HEK293 (cell line): ENCODE measurements at regions not wholly inside any gene's neighbourhood (a gene's known extent, or its start where the extent isn't known, plus 50 kb on each side); places are given as distances from the start of the nearest gene placed in this dataset.

Source experiments
- CTCF ChIP-seq: fragments of 450-650 bp; formaldehyde crosslinking; IDR thresholded peaks from 2 replicates; pipeline ENCODE4 v1.5.1; 2016; ENCODE audit warnings: missing biosample characterization, missing genetic modification characterization
- KLF9 ChIP-seq: fragments of 450-650 bp; formaldehyde crosslinking; IDR thresholded peaks from 2 replicates; pipeline ENCODE4 v1.5.1; 2016; ENCODE audit warnings: missing biosample characterization, missing genetic modification characterization, low read depth
- RBAK ChIP-seq: fragments of 450-650 bp; formaldehyde crosslinking; IDR thresholded peaks from 2 replicates; pipeline ENCODE4 v1.5.1; 2016; ENCODE audit warnings: missing biosample characterization, missing genetic modification characterization
- TRIM28 ChIP-seq: IDR thresholded peaks from 2 replicates; pipeline ENCODE4 v1.6.1; 2011; ENCODE audit warnings: low read length, control low read depth, borderline replicate concordance
- YY2 ChIP-seq: fragments of 450-650 bp; formaldehyde crosslinking; IDR thresholded peaks from 2 replicates; pipeline ENCODE4 v1.5.1; 2016; ENCODE audit warnings: missing biosample characterization, missing genetic modification characterization
- ZEB2 ChIP-seq: fragments of 450-650 bp; formaldehyde crosslinking; IDR thresholded peaks from 2 replicates; pipeline ENCODE4 v1.5.1; 2016; ENCODE audit warnings: missing biosample characterization, missing genetic modification characterization
- ZNF121 ChIP-seq: fragments of 450-650 bp; formaldehyde crosslinking; IDR thresholded peaks from 2 replicates; pipeline ENCODE4 v1.5.1; 2016; ENCODE audit warnings: missing biosample characterization, missing genetic modification characterization
- ZNF133 ChIP-seq: fragments of 450-650 bp; formaldehyde crosslinking; IDR thresholded peaks from 2 replicates; pipeline ENCODE4 v1.5.1; 2016; ENCODE audit warnings: missing biosample characterization, missing genetic modification characterization
- ZNF274 ChIP-seq, 2 experiments: fragments of 200-500 bp in 1 of 2; fragments of 450-650 bp in 1 of 2; sonication (Bioruptor generic) in 1 of 2; formaldehyde crosslinking in 1 of 2; IDR thresholded peaks; 2 replicates each; pipeline versions ENCODE4 v1.5.1 to v1.6.1; 2014 to 2016; ENCODE audit warnings: borderline replicate concordance in 1 of 2, inconsistent platforms in 1 of 2, low read length in 1 of 2, missing biosample characterization in 1 of 2, missing genetic modification characterization in 1 of 2
- ZNF510 ChIP-seq: fragments of 450-650 bp; formaldehyde crosslinking; IDR thresholded peaks from 2 replicates; pipeline ENCODE4 v1.5.1; 2018; ENCODE audit warnings: mild to moderate bottlenecking, missing genetic modification characterization, missing biosample characterization; ENCODE audit not compliant: insufficient replicate concordance
- ZNF785 ChIP-seq: fragments of 450-650 bp; formaldehyde crosslinking; IDR thresholded peaks from 2 replicates; pipeline ENCODE4 v1.5.1; 2016; ENCODE audit warnings: missing biosample characterization, missing genetic modification characterization
- TF ChIP-seq, protein P1 (sequence below): fragments of 450-650 bp; formaldehyde crosslinking; IDR thresholded peaks from 2 replicates; pipeline ENCODE4 v1.5.1; 2017; ENCODE audit warnings: missing biosample characterization, missing genetic modification characterization
- TF ChIP-seq, protein P2 (sequence below): sonication (generic); formaldehyde crosslinking; IDR thresholded peaks from 2 replicates; pipeline ENCODE4 v1.8.1; 2022; ENCODE audit warnings: mild to moderate bottlenecking, moderate library complexity, missing genetic modification reagents

DNA sequence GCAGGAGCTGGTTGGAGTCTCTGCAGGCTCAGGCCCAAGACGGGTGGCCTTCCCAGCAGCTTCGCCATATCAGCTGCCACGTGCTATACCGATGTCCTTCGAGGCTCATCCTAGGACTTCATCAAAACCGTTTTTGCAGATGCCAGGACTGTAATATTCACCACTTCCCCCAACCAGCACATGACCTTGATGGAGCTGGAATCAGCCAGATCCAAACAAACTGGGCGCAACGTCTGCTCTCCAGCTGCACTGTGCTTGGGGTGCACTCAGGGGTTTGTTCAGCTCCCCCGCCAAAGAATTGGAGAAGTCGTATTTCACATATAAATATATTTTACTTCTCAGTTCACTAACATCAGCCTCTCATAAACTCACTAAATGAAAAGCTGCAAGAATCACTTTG is 149.5 kb upstream of the DIO3 start:
- TF ChIP-seq RBAK (tag by site-specific recombination) (no peak), CTCF (no peak), ZEB2 (tag by site-specific recombination) (no peak), TRIM28 (no peak), ZNF510 (tag by site-specific recombination) (no peak), YY2 (tag by site-specific recombination) (no peak), ZNF121 (tag by site-specific recombination) (no peak), ZNF274 (IDR thresholded peaks at IDR 0.05; ENCODE audit: low read length) (no peak), ZNF274 (tag by site-specific recombination; IDR thresholded peaks at IDR 0.05; ENCODE audit: borderline replicate concordance) (no peak), ZNF785 (no peak), ZNF133 (tag by site-specific recombination) (no peak), KLF9 (no peak)
- TF ChIP-seq, protein P1, sequence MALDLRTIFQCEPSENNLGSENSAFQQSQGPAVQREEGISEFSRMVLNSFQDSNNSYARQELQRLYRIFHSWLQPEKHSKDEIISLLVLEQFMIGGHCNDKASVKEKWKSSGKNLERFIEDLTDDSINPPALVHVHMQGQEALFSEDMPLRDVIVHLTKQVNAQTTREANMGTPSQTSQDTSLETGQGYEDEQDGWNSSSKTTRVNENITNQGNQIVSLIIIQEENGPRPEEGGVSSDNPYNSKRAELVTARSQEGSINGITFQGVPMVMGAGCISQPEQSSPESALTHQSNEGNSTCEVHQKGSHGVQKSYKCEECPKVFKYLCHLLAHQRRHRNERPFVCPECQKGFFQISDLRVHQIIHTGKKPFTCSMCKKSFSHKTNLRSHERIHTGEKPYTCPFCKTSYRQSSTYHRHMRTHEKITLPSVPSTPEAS (tag by site-specific recombination): no peak
- TF ChIP-seq, protein P2, sequence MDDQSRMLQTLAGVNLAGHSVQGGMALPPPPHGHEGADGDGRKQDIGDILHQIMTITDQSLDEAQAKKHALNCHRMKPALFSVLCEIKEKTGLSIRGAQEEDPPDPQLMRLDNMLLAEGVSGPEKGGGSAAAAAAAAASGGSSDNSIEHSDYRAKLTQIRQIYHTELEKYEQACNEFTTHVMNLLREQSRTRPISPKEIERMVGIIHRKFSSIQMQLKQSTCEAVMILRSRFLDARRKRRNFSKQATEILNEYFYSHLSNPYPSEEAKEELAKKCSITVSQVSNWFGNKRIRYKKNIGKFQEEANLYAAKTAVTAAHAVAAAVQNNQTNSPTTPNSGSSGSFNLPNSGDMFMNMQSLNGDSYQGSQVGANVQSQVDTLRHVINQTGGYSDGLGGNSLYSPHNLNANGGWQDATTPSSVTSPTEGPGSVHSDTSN (CRISPR knock-in tag): no peak
